ENCODE measurements at regions not wholly inside any gene's neighbourhood (a gene's known extent, or its start where the extent isn't known, plus 50 kb on each side); places are given as distances from the start of the nearest gene placed in this dataset.

GRCh38 chr2:216576616-216577015 lies 56.6 kb upstream of the IGFBP2 start:
- Histone ChIP-seq H2BK15ac (ENCODE audit: low read length) (no peak overlapping the region), H4K5ac (ENCODE audit: insufficient read length, low read depth, low read length) (no peak overlapping the region), H4K20me1 (replicated peaks in 1 of 2; ENCODE audit: control insufficient read depth in 1 of 2, insufficient read depth in 2 of 2, low read length in 2 of 2) (no peaks in the 10 kb centered on the region), H3K79me2 (ENCODE audit: control insufficient read depth in 1 of 2, insufficient read depth in 2 of 2, low read length in 2 of 2) (no peaks in the 10 kb centered on the region), H2BK20ac (ENCODE audit: low read length) (no peak overlapping the region), H3K27me3 (replicated peaks in 1 of 4; ENCODE audit: control insufficient read depth in 3 of 4, extremely low read depth in 1 of 4, insufficient read depth in 3 of 4, low read length in 3 of 4) (no peaks in the 10 kb centered on the region; a peak in 1 of 7 replicates), H4K8ac (ENCODE audit: extremely low read depth, insufficient read depth, low read length) (no peak overlapping the region), H3K4me2 (ENCODE audit: insufficient read depth in 1 of 2, low read depth in 2 of 2, low read length in 2 of 2) (no peak overlapping the region), H3K23me2 (ENCODE audit: low read depth, low read length) (no peaks in the 10 kb centered on the region), H3K4ac (replicated peaks; ENCODE audit: insufficient read length, low read depth, low read length) (no peak overlapping the region), H2BK120ac (replicated peaks; ENCODE audit: low read depth, low read length) (no peak overlapping the region), H3K27ac (ENCODE audit: low read depth, low read length) (no peak overlapping the region), H3K9me3 (ENCODE audit: insufficient read depth in 2 of 2, low read depth in 1 of 2, low read length in 1 of 2) (no peaks in the 10 kb centered on the region), H3K18ac (ENCODE audit: extremely low read depth, low read length) (no peak overlapping the region), H2AK5ac (ENCODE audit: low read depth, low read length) (no peak overlapping the region), H2BK12ac (ENCODE audit: low read depth, low read length) (no peak overlapping the region), H3K23ac (ENCODE audit: insufficient read length) (no peak overlapping the region), H3K56ac (replicated peaks; ENCODE audit: insufficient read length, low read depth, low read length) (no peak overlapping the region), H3K4me3 (ENCODE audit: extremely low read depth in 1 of 4, insufficient read depth in 2 of 4, low read depth in 3 of 4, low read length in 4 of 4) (no peak overlapping the region), H3K9ac (replicated peaks in 1 of 4; ENCODE audit: extremely low read depth in 1 of 4, low read depth in 3 of 4, low read length in 3 of 4) (no peak overlapping the region), H3K36me3 (ENCODE audit: control insufficient read depth in 2 of 4, insufficient read depth in 4 of 4, low read length in 3 of 4) (no peaks in the 10 kb centered on the region), H2AFZ (ENCODE audit: low read length) (no peak overlapping the region), H3K79me1 (ENCODE audit: low read depth, low read length) (no peaks in the 10 kb centered on the region), H3K14ac (ENCODE audit: insufficient read length) (no peak overlapping the region), H3K4me1 (replicated peaks in 1 of 4; ENCODE audit: control insufficient read depth in 3 of 4, insufficient read depth in 4 of 4, low read length in 3 of 4) (peaks cover 0 to 3% (median 0%) of the 10 kb centered on the region in 4 experiments; a peak in 1 of 7 replicates), H2BK5ac (ENCODE audit: low read depth, low read length) (no peak overlapping the region), H4K91ac (replicated peaks; ENCODE audit: insufficient read length, low read length) (no peak overlapping the region)
- ChIA-PET CTCF (ENCODE audit: partially characterized antibody) (interaction anchor here (0.9 to 1.8 kb wide), 4 partner anchors 12 to 91 kb away, joined by 3 to 8 read pairs (median 4); no protein-coding TSS in a partner anchor), POLR2A (ENCODE audit: partially characterized antibody) (interaction anchor here (0.6 kb wide), 1 partner anchor 76 kb away, joined by 4 read pairs; no protein-coding TSS in a partner anchor)
- TF ChIP-seq ZNF274 (IDR thresholded peaks at IDR 0.05; ENCODE audit: borderline replicate concordance, extremely low read depth, low read length) (no peak), CEBPB (IDR thresholded peaks at IDR 0.05; ENCODE audit: low read depth, low read length) (no peak), MAFK (IDR thresholded peaks at IDR 0.05; ENCODE audit: low read depth, low read length) (no peak), RFX5 (IDR thresholded peaks at IDR 0.05; ENCODE audit: borderline replicate concordance, low read depth, low read length) (no peak), EP300 (IDR thresholded peaks at IDR 0.05; ENCODE audit: borderline replicate concordance in 1 of 2, low read depth in 2 of 2, low read length in 2 of 2) (no peak), KDM4A (IDR thresholded peaks at IDR 0.05; ENCODE audit: low read depth, low read length, severe bottlenecking) (no peak), SRF (IDR thresholded peaks at IDR 0.05; ENCODE audit: low read depth, low read length) (no peak), HDAC6 (IDR thresholded peaks at IDR 0.05; ENCODE audit: low read depth, low read length) (no peak), CBX5 (IDR thresholded peaks at IDR 0.05; ENCODE audit: low read depth, low read length) (no peak)
- no peak for FAIRE-seq
- DNase-seq (ENCODE audit: low read depth in 1 of 2, low spot score in 2 of 2), result no peak
- 87% methylated on average over 4 of the region's 4 CpGs; no CpG with 5 or more reads in 1 of the 2 experiments for WGBS, 2 experiments (ENCODE audit: extremely low coverage in 1 of 2, insufficient coverage in 1 of 2, insufficient read length in 1 of 2, insufficient replicate concordance in 2 of 2, low coverage in 1 of 2, low lambda C conversion rate in 2 of 2, missing lambda C conversion rate in 1 of 2)
